CD14-positive monocyte (primary cell): ENCODE measurements at regions not wholly inside any gene's neighbourhood (a gene's known extent, or its start where the extent isn't known, plus 50 kb on each side); places are given as distances from the start of the nearest gene placed in this dataset.

Experiments
- DNase-seq, 3 donors: peaks; one replicate each; pipeline ENCODE4 v3.0.0-alpha.2; 2011 to 2022
- H2AFZ ChIP-seq: 2 replicates; pipeline ENCODE4 v1.6.0; 2012; ENCODE audit warnings: mild to moderate bottlenecking, low read depth, low read length, inconsistent platforms; ENCODE audit not compliant: insufficient read depth, poor library complexity, severe bottlenecking
- H3K27ac ChIP-seq, 2 donors: 1 replicate in 1 of 2; 2 replicates in 1 of 2; pipeline ENCODE4 v1.5.1; 2012 to 2013; ENCODE audit warnings: low read length in 2 of 2, control low read depth in 1 of 2, inconsistent platforms in 1 of 2, low read depth in 1 of 2, mild to moderate bottlenecking in 1 of 2
- H3K27me3 ChIP-seq, 2 donors: one replicate each; pipeline versions ENCODE4 v1.6.0 to v1.6.1; 2011 to 2013; ENCODE audit warnings: low read length in 2 of 2; ENCODE audit not compliant: control insufficient read depth in 2 of 2, insufficient read depth in 2 of 2
- H3K36me3 ChIP-seq, 2 donors: replicated peaks in 1 of 2; 1 replicate in 1 of 2; 2 replicates in 1 of 2; pipeline versions ENCODE4 v1.5.1 to v1.6.1; 2012 to 2013; ENCODE audit warnings: low read length in 2 of 2, control low read depth in 1 of 2, inconsistent platforms in 1 of 2, mild to moderate bottlenecking in 1 of 2; ENCODE audit not compliant: insufficient read depth in 2 of 2, control insufficient read depth in 1 of 2
- H3K4me1 ChIP-seq, 2 donors: 1 replicate in 1 of 2; 2 replicates in 1 of 2; pipeline versions ENCODE4 v1.5.1 to v1.6.1; 2012 to 2013; ENCODE audit warnings: low read length in 2 of 2, control low read depth in 1 of 2, inconsistent platforms in 1 of 2, mild to moderate bottlenecking in 1 of 2, moderate library complexity in 1 of 2; ENCODE audit not compliant: insufficient read depth in 2 of 2, control insufficient read depth in 1 of 2
- H3K4me2 ChIP-seq: replicated peaks from 2 replicates; pipeline ENCODE3; 2012; ENCODE audit warnings: low read length, moderate library complexity, mild to moderate bottlenecking; ENCODE audit not compliant: poor library complexity, severe bottlenecking; ENCODE audit errors: extremely low read depth
- H3K4me3 ChIP-seq, 3 experiments: fragments of 200-600 bp in 1 of 3; sonication (generic) in 1 of 3; replicated peaks in 1 of 3; 1 replicate in 2 of 3; 2 replicates in 1 of 3; pipeline ENCODE4 v1.5.1; 2011 to 2013; ENCODE audit warnings: low read length in 3 of 3, mild to moderate bottlenecking in 3 of 3, control low read depth in 2 of 3, low read depth in 2 of 3, inconsistent platforms in 1 of 3, moderate library complexity in 1 of 3
- H3K79me2 ChIP-seq: 2 replicates; pipeline ENCODE4 v1.6.0; 2012; ENCODE audit warnings: mild to moderate bottlenecking, control low read depth, inconsistent platforms, low read length, moderate library complexity; ENCODE audit not compliant: insufficient read depth
- H3K9ac ChIP-seq: 2 replicates; pipeline ENCODE4 v1.6.0; 2017; ENCODE audit warnings: low read length, mild to moderate bottlenecking; ENCODE audit not compliant: insufficient read depth, poor library complexity, severe bottlenecking
- H3K9me3 ChIP-seq, 2 donors: replicated peaks in 1 of 2; 1 replicate in 1 of 2; 2 replicates in 1 of 2; pipeline versions ENCODE4 v1.5.1 to v1.6.1; 2012 to 2013; ENCODE audit warnings: low read length in 2 of 2, control low read depth in 1 of 2; ENCODE audit not compliant: control insufficient read depth in 1 of 2, insufficient read depth in 1 of 2
- H4K20me1 ChIP-seq: 2 replicates; pipeline ENCODE4 v1.6.0; 2012; ENCODE audit warnings: mild to moderate bottlenecking, low read length, control low read depth, moderate library complexity; ENCODE audit not compliant: insufficient read depth
- H3K27ac Mint-ChIP-seq, 7 donors: one replicate each; pipeline ENCODE4 v1.8.0; 2020; ENCODE audit warnings: mild to moderate bottlenecking in 7 of 7, mixed read lengths in 7 of 7, moderate library complexity in 6 of 7, inconsistent platforms in 2 of 7
- H3K27me3 Mint-ChIP-seq, 3 donors: one replicate each; pipeline ENCODE4 v1.8.0; 2021 to 2022; ENCODE audit warnings: low read depth in 3 of 3, mild to moderate bottlenecking in 3 of 3, mixed read lengths in 3 of 3, moderate library complexity in 3 of 3, inconsistent platforms in 1 of 3
- H3K36me3 Mint-ChIP-seq, 2 donors: one replicate each; pipeline ENCODE4 v1.8.0; 2020; ENCODE audit warnings: mixed read lengths in 2 of 2, inconsistent platforms in 1 of 2, mild to moderate bottlenecking in 1 of 2
- H3K4me1 Mint-ChIP-seq: one replicate; pipeline ENCODE4 v1.8.0; 2020; ENCODE audit warnings: mild to moderate bottlenecking, mixed read lengths
- H3K4me3 Mint-ChIP-seq, 2 donors: one replicate each; pipeline ENCODE4 v1.8.0; 2020; ENCODE audit warnings: mild to moderate bottlenecking in 2 of 2, mixed read lengths in 2 of 2, moderate library complexity in 1 of 2
- H3K9me3 Mint-ChIP-seq, 7 donors: one replicate each; pipeline ENCODE4 v1.8.0; 2020 to 2022; ENCODE audit warnings: mixed read lengths in 7 of 7, mild to moderate bottlenecking in 6 of 7, moderate library complexity in 6 of 7, inconsistent platforms in 2 of 7
- CTCF ChIP-seq: fragments of 200-600 bp; IDR thresholded peaks from one replicate; pipeline ENCODE4 v1.8.0; 2022; ENCODE audit warnings: antibody characterized with exemption, mild to moderate bottlenecking
- WGBS: methylation state at CpG from one replicate; pipeline ENCODE4 v1.1.5; 2013; ENCODE audit warnings: missing lambda C conversion rate; ENCODE audit not compliant: insufficient coverage; 5-methylcytosine and 5-hydroxymethylcytosine counted together
- intact Hi-C, 2 donors: fragments of 100-400 bp; cut with micrococcal nuclease; formaldehyde crosslinking; loops; one replicate each; pipeline versions ENCODE4 v1.15.0 to v1.15.1; 2023

- Histone ChIP-seq H3K9ac (no peak overlapping the region), H4K20me1 (no peaks in the 10 kb centered on the region), H3K4me3 (no peak overlapping the region), H3K4me2 (no peak overlapping the region), H3K79me2 (no peaks in the 10 kb centered on the region), H3K9me3 (peaks cover 0 to 6% of the 10 kb centered on the region in 2 donors), H2AFZ (no peak overlapping the region), H3K36me3 (no peaks in the 10 kb centered on the region), H3K27ac (no peak overlapping the region), H3K4me1 (no peaks in the 10 kb centered on the region), H3K27me3 (no peaks in the 10 kb centered on the region)
- H3K9me3 Mint-ChIP-seq, result peaks cover 0 to 12% (median 2%) of the 10 kb centered on the region in 7 donors
- no peak overlapping the region for H3K27ac Mint-ChIP-seq
- peaks cover 0 to 3% (median 0%) of the 10 kb centered on the region in 3 donors for H3K27me3 Mint-ChIP-seq
- no CpG with 5 or more reads among the region's 2 CpGs for WGBS
- H3K4me3 Mint-ChIP-seq, result no peak overlapping the region
- no peaks in the 10 kb centered on the region for H3K4me1 Mint-ChIP-seq
- no peak for DNase-seq
- H3K36me3 Mint-ChIP-seq, result no peaks in the 10 kb centered on the region
- no peak for TF ChIP-seq CTCF
- intact Hi-C loops, result no loop called here
Measured at GRCh38 chr10:105986486-105986885, 1178.0 kb downstream of the SORCS1 start.

- Mint-ChIP-seq H3K4me3 (no peak overlapping the region), H3K9me3 (peaks cover 0 to 5% (median 0%) of the 10 kb centered on the region in 7 donors), H3K27me3 (peaks cover 0 to 1% (median 0%) of the 10 kb centered on the region in 3 donors), H3K27ac (no peak overlapping the region), H3K4me1 (no peaks in the 10 kb centered on the region), H3K36me3 (no peaks in the 10 kb centered on the region)
- intact Hi-C loops, result no loop called here
- Histone ChIP-seq H3K9me3 (no peaks in the 10 kb centered on the region), H3K27ac (no peak overlapping the region), H3K36me3 (no peaks in the 10 kb centered on the region), H3K9ac (no peak overlapping the region), H4K20me1 (no peaks in the 10 kb centered on the region), H3K4me3 (no peak overlapping the region), H3K4me2 (no peak overlapping the region), H3K27me3 (no peaks in the 10 kb centered on the region), H3K79me2 (no peaks in the 10 kb centered on the region), H2AFZ (no peak overlapping the region), H3K4me1 (no peaks in the 10 kb centered on the region)
- no CpG with 5 or more reads among the region's 3 CpGs for WGBS
- TF ChIP-seq CTCF, result no peak
- DNase-seq, result no peak
Measured at GRCh38 chr10:105982735-105983134, 1181.8 kb downstream of the SORCS1 start.
